Calu3 (cell line): ENCODE measurements at regions not wholly inside any gene's neighbourhood (a gene's known extent, or its start where the extent isn't known, plus 50 kb on each side); places are given as distances from the start of the nearest gene placed in this dataset.

ENCODE experiments used
- BruUV-seq: library from RNA; stranded (reverse); fragments of 400-500 nt; replicated peaks from 2 replicates; lab custom pipeline; 2021; lab: Mats Ljungman, UMichigan
- CTCF ChIA-PET: fragments of 300-600 bp; sonication (Branson Sonifier 250); formaldehyde crosslinking; loops from one replicate; lab custom pipeline; 2022; ENCODE audit warnings: antibody characterized with exemption; lab: Charles Lee
- DNase-seq: peaks from one replicate; pipeline ENCODE4 v3.0.0; 2022
- H3K27ac Mint-ChIP-seq: one replicate; pipeline ENCODE4 v1.8.0; 2022; ENCODE audit warnings: mixed read lengths; ENCODE audit not compliant: unreplicated experiment
- H3K27me3 Mint-ChIP-seq: one replicate; pipeline ENCODE4 v1.8.0; 2022; ENCODE audit warnings: mixed read lengths; ENCODE audit not compliant: unreplicated experiment
- H3K36me3 Mint-ChIP-seq: one replicate; pipeline ENCODE4 v1.8.0; 2022; ENCODE audit warnings: mild to moderate bottlenecking, moderate library complexity, mixed read lengths; ENCODE audit not compliant: insufficient read depth, unreplicated experiment
- H3K4me1 Mint-ChIP-seq: one replicate; pipeline ENCODE4 v1.8.0; 2022; ENCODE audit warnings: mild to moderate bottlenecking, low read depth, mixed read lengths; ENCODE audit not compliant: unreplicated experiment
- H3K4me3 Mint-ChIP-seq: one replicate; pipeline ENCODE4 v1.8.0; 2022; ENCODE audit warnings: mild to moderate bottlenecking, low read depth, moderate library complexity, mixed read lengths; ENCODE audit not compliant: unreplicated experiment
- H3K9me3 Mint-ChIP-seq: one replicate; pipeline ENCODE4 v1.8.0; 2022; ENCODE audit warnings: low read depth, mixed read lengths; ENCODE audit not compliant: unreplicated experiment
- intact Hi-C: fragments of 100-400 bp; cut with micrococcal nuclease; formaldehyde crosslinking; loops from one replicate; pipeline ENCODE4 v1.10.0; 2022; ENCODE audit not compliant: unreplicated experiment
- TF ChIP-seq, protein P1 (sequence below): fragments of 200-600 bp; IDR thresholded peaks from one replicate; pipeline ENCODE4 v1.8.0; 2022; ENCODE audit warnings: antibody characterized with exemption; ENCODE audit not compliant: unreplicated experiment

DNA sequence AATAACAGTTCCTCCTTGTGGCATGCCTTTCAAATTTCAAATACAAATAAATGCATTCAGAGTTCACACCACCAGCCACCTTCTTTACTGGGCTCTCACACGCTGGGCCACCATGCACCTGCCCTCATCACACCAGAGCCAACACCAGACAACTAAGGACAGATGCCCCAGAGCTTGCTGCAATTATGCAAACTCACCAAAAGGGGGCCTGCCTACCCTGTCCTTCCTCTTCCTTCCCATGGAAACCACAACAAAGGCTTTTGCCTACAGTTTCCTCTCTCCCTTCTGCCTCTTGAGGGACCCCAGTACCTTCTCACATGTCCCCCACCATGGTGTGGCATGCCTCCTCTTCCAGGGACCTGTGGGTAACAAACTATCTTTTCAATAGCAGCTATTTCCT is 1333.9 kb upstream of the TENM3 start:
- no peaks in the 10 kb centered on the region for H3K4me1 Mint-ChIP-seq
- CTCF ChIA-PET, result no interaction called here
- no peaks in the 10 kb centered on the region for H3K9me3 Mint-ChIP-seq
- H3K27ac Mint-ChIP-seq, result no peak overlapping the region
- no peaks in the 10 kb centered on the region for H3K27me3 Mint-ChIP-seq
- DNase-seq, result no peak
- BruUV-seq, result no TSS peak
- H3K4me3 Mint-ChIP-seq, result no peak overlapping the region
- intact Hi-C loops, result no loop called here
- no peaks in the 10 kb centered on the region for H3K36me3 Mint-ChIP-seq
- TF ChIP-seq, protein P1, sequence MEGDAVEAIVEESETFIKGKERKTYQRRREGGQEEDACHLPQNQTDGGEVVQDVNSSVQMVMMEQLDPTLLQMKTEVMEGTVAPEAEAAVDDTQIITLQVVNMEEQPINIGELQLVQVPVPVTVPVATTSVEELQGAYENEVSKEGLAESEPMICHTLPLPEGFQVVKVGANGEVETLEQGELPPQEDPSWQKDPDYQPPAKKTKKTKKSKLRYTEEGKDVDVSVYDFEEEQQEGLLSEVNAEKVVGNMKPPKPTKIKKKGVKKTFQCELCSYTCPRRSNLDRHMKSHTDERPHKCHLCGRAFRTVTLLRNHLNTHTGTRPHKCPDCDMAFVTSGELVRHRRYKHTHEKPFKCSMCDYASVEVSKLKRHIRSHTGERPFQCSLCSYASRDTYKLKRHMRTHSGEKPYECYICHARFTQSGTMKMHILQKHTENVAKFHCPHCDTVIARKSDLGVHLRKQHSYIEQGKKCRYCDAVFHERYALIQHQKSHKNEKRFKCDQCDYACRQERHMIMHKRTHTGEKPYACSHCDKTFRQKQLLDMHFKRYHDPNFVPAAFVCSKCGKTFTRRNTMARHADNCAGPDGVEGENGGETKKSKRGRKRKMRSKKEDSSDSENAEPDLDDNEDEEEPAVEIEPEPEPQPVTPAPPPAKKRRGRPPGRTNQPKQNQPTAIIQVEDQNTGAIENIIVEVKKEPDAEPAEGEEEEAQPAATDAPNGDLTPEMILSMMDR, result no peak

DNA sequence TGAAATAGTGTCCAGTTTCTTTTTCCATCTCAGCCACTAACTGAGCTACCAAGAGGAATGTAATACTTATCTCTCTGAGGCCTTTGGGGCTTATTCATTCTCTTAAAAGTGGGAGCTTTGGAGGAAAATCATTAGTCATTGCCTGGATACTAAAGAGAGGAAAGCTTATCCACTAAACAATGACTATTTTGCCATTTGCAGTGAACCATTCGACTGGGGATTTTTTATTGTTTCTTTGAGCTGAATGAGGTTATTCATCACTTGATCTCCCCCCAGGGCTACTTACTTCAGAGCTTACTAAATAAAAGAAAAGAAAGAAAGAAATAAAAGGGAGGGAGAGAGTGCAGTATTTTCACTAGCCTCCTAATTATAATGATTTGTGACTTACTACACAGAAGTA is 1329.5 kb upstream of the TENM3 start:
- no TSS peak for BruUV-seq
- TF ChIP-seq, protein P1, result no peak
- no peak overlapping the region for H3K4me3 Mint-ChIP-seq
- no peaks in the 10 kb centered on the region for H3K36me3 Mint-ChIP-seq
- no peak overlapping the region for H3K27ac Mint-ChIP-seq
- H3K27me3 Mint-ChIP-seq, result no peaks in the 10 kb centered on the region
- CTCF ChIA-PET, result no interaction called here
- intact Hi-C loops, result no loop called here
- H3K4me1 Mint-ChIP-seq, result no peaks in the 10 kb centered on the region
- DNase-seq, result no peak
- no peaks in the 10 kb centered on the region for H3K9me3 Mint-ChIP-seq

DNA sequence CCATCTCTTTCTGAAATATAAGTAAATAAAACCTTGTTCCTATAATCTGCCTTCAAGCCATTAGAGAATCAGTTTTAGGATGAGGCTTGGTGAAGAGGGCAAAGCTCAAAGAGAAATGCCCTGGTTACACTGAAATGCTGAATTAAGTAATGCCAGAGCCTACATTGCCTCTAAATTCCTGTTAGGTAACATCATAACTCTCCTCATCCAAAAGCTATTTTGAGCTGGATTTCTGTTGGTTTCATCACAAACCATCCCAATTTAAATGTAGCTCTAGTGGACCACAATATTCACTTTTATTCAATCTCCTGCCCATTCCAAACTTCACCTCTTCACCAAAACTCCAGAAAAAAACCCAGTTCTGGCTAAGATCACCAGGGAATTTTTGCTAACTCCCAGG is 1319.7 kb upstream of the TENM3 start:
- TF ChIP-seq, protein P1, result no peak
- no TSS peak for BruUV-seq
- H3K4me3 Mint-ChIP-seq, result no peak overlapping the region
- H3K4me1 Mint-ChIP-seq, result no peaks in the 10 kb centered on the region
- H3K27ac Mint-ChIP-seq, result no peak overlapping the region
- peaks cover 2% of the 10 kb centered on the region for H3K9me3 Mint-ChIP-seq
- no peaks in the 10 kb centered on the region for H3K36me3 Mint-ChIP-seq
- intact Hi-C loops, result no loop called here
- no peak for DNase-seq
- H3K27me3 Mint-ChIP-seq, result no peaks in the 10 kb centered on the region
- CTCF ChIA-PET, result no interaction called here

DNA sequence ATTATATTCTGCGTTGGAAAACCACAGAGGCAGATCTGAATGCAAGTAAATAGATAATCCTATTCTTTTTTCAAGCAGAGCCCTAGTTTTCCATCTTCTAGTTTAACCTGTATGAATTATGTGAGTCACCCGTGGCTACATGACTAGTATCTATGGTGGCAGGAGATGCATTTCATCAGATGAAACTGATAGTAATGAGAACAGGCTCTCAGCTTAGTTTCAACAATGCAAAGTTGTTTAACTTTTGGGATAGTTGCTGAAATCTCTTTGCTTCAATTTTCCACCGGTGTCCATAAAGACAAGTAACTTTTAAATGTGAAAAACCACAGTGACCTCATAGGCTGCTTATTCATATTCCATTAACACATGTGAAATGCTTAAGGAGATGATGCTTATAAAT is 1317.4 kb upstream of the TENM3 start:
- BruUV-seq, result no TSS peak
- H3K4me3 Mint-ChIP-seq, result no peak overlapping the region
- no peaks in the 10 kb centered on the region for H3K36me3 Mint-ChIP-seq
- CTCF ChIA-PET, result no interaction called here
- TF ChIP-seq, protein P1, result no peak
- H3K9me3 Mint-ChIP-seq, result peaks cover 2% of the 10 kb centered on the region
- no peak for DNase-seq
- H3K27ac Mint-ChIP-seq, result no peak overlapping the region
- H3K27me3 Mint-ChIP-seq, result no peaks in the 10 kb centered on the region
- H3K4me1 Mint-ChIP-seq, result no peaks in the 10 kb centered on the region
- intact Hi-C loops, result no loop called here

DNA sequence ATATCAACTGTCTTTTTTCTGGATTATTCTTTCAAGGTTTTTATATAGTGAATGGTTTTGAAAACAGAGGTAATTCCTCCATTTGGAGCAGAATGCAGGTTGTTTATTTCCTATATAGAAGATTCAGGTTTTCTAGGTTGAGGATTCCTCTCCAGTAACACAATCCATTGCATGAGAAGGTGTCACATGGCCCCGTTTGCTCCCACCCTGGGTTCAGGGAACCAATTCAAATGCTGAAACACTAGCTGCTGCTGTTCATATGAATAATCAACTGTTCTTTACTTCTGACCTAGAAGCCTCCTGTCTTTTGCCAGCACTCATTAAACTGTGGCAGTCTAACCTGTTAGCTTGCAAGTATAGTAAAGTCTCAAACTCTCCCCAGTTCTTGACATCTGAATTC is 1316.9 kb upstream of the TENM3 start:
- Mint-ChIP-seq H3K4me1 (no peaks in the 10 kb centered on the region), H3K4me3 (no peak overlapping the region), H3K9me3 (peaks cover 2% of the 10 kb centered on the region), H3K27ac (no peak overlapping the region), H3K27me3 (no peaks in the 10 kb centered on the region), H3K36me3 (no peaks in the 10 kb centered on the region)
- BruUV-seq, result no TSS peak
- TF ChIP-seq, protein P1, result no peak
- CTCF ChIA-PET, result no interaction called here
- no peak for DNase-seq
- intact Hi-C loops, result no loop called here
